HCT116 (cell line): ENCODE measurements at regions not wholly inside any gene's neighbourhood (a gene's known extent, or its start where the extent isn't known, plus 50 kb on each side); places are given as distances from the start of the nearest gene placed in this dataset.

Experiments used
- ATAC-seq: fragments of 200-7000 bp; cut with Tn5 transposase; 2 replicates; pipeline ENCODE4 v1.9.1; 2020; ENCODE audit warnings: mild to moderate bottlenecking, moderate library complexity
- BruUV-seq: library from RNA; stranded (reverse); fragments of 400-500 nt; replicated peaks from 2 replicates; lab custom pipeline; 2021; lab: Mats Ljungman, UMichigan
- CTCF ChIA-PET: fragments of 300-600 bp; sonication (Branson Sonifier 250); formaldehyde crosslinking; loops from one replicate; lab custom pipeline; 2021; ENCODE audit warnings: antibody characterized with exemption; lab: Charles Lee
- POLR2A ChIA-PET: fragments of 300-600, 350-600 bp; sonication (Branson Sonifier 250); formaldehyde crosslinking; loops from one replicate; lab custom pipeline; 2021; ENCODE audit warnings: antibody characterized with exemption; lab: Charles Lee
- RAD21 ChIA-PET, 2 experiments: fragments of 300-600 bp; sonication (Branson Sonifier 250); formaldehyde crosslinking; loops; one replicate each; lab custom pipeline; 2023; ENCODE audit warnings: low total read pairs in 2 of 2; ENCODE audit not compliant: uncharacterized antibody in 2 of 2, unreplicated experiment in 2 of 2, low non-redundant PET in 1 of 2; lab: Charles Lee
- DNase-seq: peaks from one replicate; pipeline ENCODE4 v3.0.0-alpha.2; 2010; ENCODE audit warnings: low read depth, low spot score
- H2AFZ ChIP-seq: fragments of 200-600 bp; shearing (Covaris generic), sonication (generic); 2 replicates; pipeline ENCODE4 v1.6.1; 2017; ENCODE audit warnings: low read depth, mixed run types, mixed read lengths, antibody characterized with exemption, low read length; ENCODE audit not compliant: poor library complexity, severe bottlenecking
- H3K27ac ChIP-seq: 2 replicates; pipeline ENCODE4 v1.5.1; 2012; ENCODE audit warnings: low read depth, low read length
- H3K27me3 ChIP-seq: fragments of 200-600 bp; sonication (generic); 2 replicates; pipeline ENCODE4 v1.6.1; 2016; ENCODE audit warnings: mixed run types, low read length, mixed read lengths; ENCODE audit not compliant: insufficient read depth
- H3K36me3 ChIP-seq, 2 experiments: fragments of 200-500 bp in 1 of 2; fragments of 200-600 bp in 1 of 2; sonication (Bioruptor generic) in 1 of 2; sonication (generic) in 1 of 2; 2 replicates each; pipeline versions ENCODE4 v1.5.1 to v1.6.1; 2014 to 2016; ENCODE audit warnings: low read length in 2 of 2, inconsistent platforms in 1 of 2, mixed read lengths in 1 of 2, mixed run types in 1 of 2; ENCODE audit not compliant: insufficient read depth in 2 of 2, control insufficient read depth in 1 of 2
- H3K4me1 ChIP-seq, 2 experiments: fragments of 200-600 bp in 1 of 2; sonication (generic) in 1 of 2; 2 replicates each; pipeline versions ENCODE4 v1.5.1 to v1.6.1; 2012 to 2017; ENCODE audit warnings: low read length in 2 of 2, inconsistent platforms in 1 of 2, mild to moderate bottlenecking in 1 of 2, mixed read lengths in 1 of 2, mixed run types in 1 of 2, moderate library complexity in 1 of 2; ENCODE audit not compliant: insufficient read depth in 2 of 2, control insufficient read depth in 1 of 2
- H3K4me2 ChIP-seq: fragments of 200-600 bp; sonication (generic); 2 replicates; pipeline ENCODE4 v1.6.1; 2017; ENCODE audit warnings: mixed run types, low read length, mixed read lengths
- H3K4me3 ChIP-seq, 2 experiments: fragments of 200-600 bp in 1 of 2; sonication (generic) in 1 of 2; replicated peaks in 1 of 2; 2 replicates each; pipeline ENCODE4 v1.5.1; 2011 to 2016; ENCODE audit warnings: low read length in 2 of 2, control low read depth in 1 of 2, low read depth in 1 of 2, mild to moderate bottlenecking in 1 of 2, mixed read lengths in 1 of 2, mixed run types in 1 of 2
- H3K79me2 ChIP-seq: fragments of 200-600 bp; sonication (generic); 2 replicates; pipeline ENCODE4 v1.6.1; 2017; ENCODE audit warnings: mild to moderate bottlenecking, mixed run types, low read length, moderate library complexity, mixed read lengths; ENCODE audit not compliant: insufficient read depth
- H3K9ac ChIP-seq: fragments of 200-600 bp; sonication (generic); 2 replicates; pipeline ENCODE4 v1.6.1; 2016; ENCODE audit warnings: low read length, mixed read lengths
- H3K9me2 ChIP-seq: fragments of 200-600 bp; sonication (generic), shearing (Covaris generic); 2 replicates; pipeline ENCODE4 v1.6.1; 2017; ENCODE audit warnings: mixed run types, mild to moderate bottlenecking, moderate library complexity; ENCODE audit not compliant: insufficient read depth
- H3K9me3 ChIP-seq, 2 experiments: fragments of 200-500 bp in 1 of 2; fragments of 200-600 bp in 1 of 2; sonication (Bioruptor generic) in 1 of 2; sonication (generic) in 1 of 2; 2 replicates each; pipeline ENCODE4 v1.6.1; 2014 to 2017; ENCODE audit warnings: low read length in 2 of 2, mixed read lengths in 2 of 2, inconsistent platforms in 1 of 2, low read depth in 1 of 2, mild to moderate bottlenecking in 1 of 2, mixed run types in 1 of 2, moderate library complexity in 1 of 2; ENCODE audit not compliant: control insufficient read depth in 1 of 2, insufficient read depth in 1 of 2
- H4K20me1 ChIP-seq: fragments of 200-600 bp; sonication (generic), shearing (Covaris generic); 2 replicates; pipeline ENCODE4 v1.6.1; 2017; ENCODE audit warnings: mixed run types, mild to moderate bottlenecking, moderate library complexity; ENCODE audit not compliant: insufficient read depth
- CEBPB ChIP-seq: IDR thresholded peaks from 2 replicates; pipeline ENCODE4 v1.6.1; 2012; ENCODE audit warnings: low read depth
- ELF1 ChIP-seq: IDR thresholded peaks from 2 replicates; pipeline ENCODE4 v1.6.1; 2012; ENCODE audit warnings: low read depth, borderline replicate concordance
- EZH2 ChIP-seq: fragments of 200-600 bp; sonication (generic); IDR thresholded peaks from 2 replicates; pipeline ENCODE4 v1.6.1; 2017; ENCODE audit warnings: antibody characterized with exemption, mixed run types
- EZH2phosphoT487 ChIP-seq: fragments of 200-600 bp; IDR thresholded peaks from 2 replicates; pipeline ENCODE4 v1.6.1; 2018; ENCODE audit warnings: antibody characterized with exemption, borderline replicate concordance
- JUND ChIP-seq: IDR thresholded peaks from 2 replicates; pipeline ENCODE4 v1.6.1; 2012
- POLR2AphosphoS5 ChIP-seq: IDR thresholded peaks from 2 replicates; pipeline ENCODE4 v1.6.1; 2011; ENCODE audit warnings: mild to moderate bottlenecking, low read depth, low read length, moderate library complexity
- RAD21 ChIP-seq: IDR thresholded peaks from 2 replicates; pipeline ENCODE4 v1.6.1; 2012; ENCODE audit warnings: low read depth, mild to moderate bottlenecking
- SIN3A ChIP-seq: IDR thresholded peaks from 2 replicates; pipeline ENCODE4 v1.6.1; 2012; ENCODE audit warnings: low read depth
- SP1 ChIP-seq: IDR thresholded peaks from 2 replicates; pipeline ENCODE4 v1.6.1; 2012; ENCODE audit warnings: low read depth
- SRF ChIP-seq: IDR thresholded peaks from 2 replicates; pipeline ENCODE4 v1.6.1; 2012; ENCODE audit warnings: low read depth
- TCF7L2 ChIP-seq: IDR thresholded peaks from 2 replicates; pipeline ENCODE4 v1.7.0; 2011; ENCODE audit warnings: borderline replicate concordance, inconsistent platforms; ENCODE audit not compliant: insufficient read depth, insufficient read length; ENCODE audit errors: extremely low read depth
- YY1 ChIP-seq: IDR thresholded peaks from 2 replicates; pipeline ENCODE4 v1.6.1; 2011; ENCODE audit warnings: low read length, low read depth, moderate library complexity, mild to moderate bottlenecking; ENCODE audit not compliant: insufficient replicate concordance; ENCODE audit errors: extremely low read depth
- ZFX ChIP-seq: fragments of 450-650 bp; IDR thresholded peaks from 2 replicates; pipeline ENCODE4 v1.6.1; 2017
- ZNF274 ChIP-seq: fragments of 200-500 bp; sonication (Bioruptor generic); IDR thresholded peaks from 2 replicates; pipeline ENCODE4 v1.6.1; 2014; ENCODE audit warnings: mild to moderate bottlenecking, low read depth, low read length, inconsistent platforms
- intact Hi-C: fragments of 100-400 bp; cut with micrococcal nuclease; formaldehyde crosslinking; loops from 2 replicates; pipeline ENCODE4 v1.10.0; 2022
- TF ChIP-seq, protein P1 (sequence below): IDR thresholded peaks from 2 replicates; pipeline ENCODE4 v1.6.1; 2011; ENCODE audit warnings: mild to moderate bottlenecking, low read length, moderate library complexity; ENCODE audit not compliant: insufficient replicate concordance; ENCODE audit errors: extremely low read depth
- TF ChIP-seq, protein P2 (sequence below): IDR thresholded peaks from 2 replicates; pipeline ENCODE4 v1.6.1; 2012; ENCODE audit warnings: low read depth
- TF ChIP-seq, protein P3 (sequence below): IDR thresholded peaks from 2 replicates; pipeline ENCODE4 v1.6.1; 2012

DNA sequence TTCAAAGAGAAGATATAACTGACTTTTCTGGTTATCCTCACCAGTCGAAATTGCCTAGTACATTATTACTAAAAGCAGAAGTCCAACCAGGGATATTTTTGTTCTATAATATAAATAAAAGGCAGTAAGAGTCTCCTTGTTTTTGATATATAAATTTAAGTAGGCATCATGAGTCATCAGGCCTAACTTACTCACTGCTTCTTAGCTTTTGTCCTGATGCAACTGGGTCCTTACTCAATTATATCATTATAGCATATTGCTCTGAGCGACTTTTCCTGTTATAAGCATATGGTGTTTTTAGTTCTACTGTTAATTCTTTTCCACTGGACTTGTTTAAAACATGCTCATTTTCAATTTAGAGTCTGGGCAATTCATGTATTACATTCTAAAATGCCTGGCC is 910.1 kb downstream of the MCTP2 start:
- intact Hi-C loops: no loop called here
- ChIA-PET CTCF (no interaction called here), POLR2A (no interaction called here), RAD21 (no interaction called here)
- DNase-seq (no peak), ATAC-seq (no peak)
- Histone ChIP-seq H3K36me3 (no peaks in the 10 kb centered on the region), H3K4me1 (no peaks in the 10 kb centered on the region), H3K79me2 (no peaks in the 10 kb centered on the region), H4K20me1 (no peaks in the 10 kb centered on the region), H3K9me2 (no peaks in the 10 kb centered on the region), H3K4me2 (no peak overlapping the region), H3K27ac (no peak overlapping the region), H3K27me3 (no peaks in the 10 kb centered on the region), H2AFZ (no peak overlapping the region), H3K9ac (no peak overlapping the region), H3K4me3 (no peak overlapping the region), H3K9me3 (no peaks in the 10 kb centered on the region)
- no TSS peak for BruUV-seq
- TF ChIP-seq EZH2: no peak
- TF ChIP-seq EZH2phosphoT487: no peak
- TF ChIP-seq, protein P1, sequence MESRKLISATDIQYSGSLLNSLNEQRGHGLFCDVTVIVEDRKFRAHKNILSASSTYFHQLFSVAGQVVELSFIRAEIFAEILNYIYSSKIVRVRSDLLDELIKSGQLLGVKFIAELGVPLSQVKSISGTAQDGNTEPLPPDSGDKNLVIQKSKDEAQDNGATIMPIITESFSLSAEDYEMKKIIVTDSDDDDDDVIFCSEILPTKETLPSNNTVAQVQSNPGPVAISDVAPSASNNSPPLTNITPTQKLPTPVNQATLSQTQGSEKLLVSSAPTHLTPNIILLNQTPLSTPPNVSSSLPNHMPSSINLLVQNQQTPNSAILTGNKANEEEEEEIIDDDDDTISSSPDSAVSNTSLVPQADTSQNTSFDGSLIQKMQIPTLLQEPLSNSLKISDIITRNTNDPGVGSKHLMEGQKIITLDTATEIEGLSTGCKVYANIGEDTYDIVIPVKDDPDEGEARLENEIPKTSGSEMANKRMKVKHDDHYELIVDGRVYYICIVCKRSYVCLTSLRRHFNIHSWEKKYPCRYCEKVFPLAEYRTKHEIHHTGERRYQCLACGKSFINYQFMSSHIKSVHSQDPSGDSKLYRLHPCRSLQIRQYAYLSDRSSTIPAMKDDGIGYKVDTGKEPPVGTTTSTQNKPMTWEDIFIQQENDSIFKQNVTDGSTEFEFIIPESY: no peak
- no peak for TF ChIP-seq SP1
- no peak for TF ChIP-seq ELF1
- no peak for TF ChIP-seq SRF
- TF ChIP-seq JUND: no peak
- no peak for TF ChIP-seq YY1
- TF ChIP-seq CEBPB: no peak

DNA sequence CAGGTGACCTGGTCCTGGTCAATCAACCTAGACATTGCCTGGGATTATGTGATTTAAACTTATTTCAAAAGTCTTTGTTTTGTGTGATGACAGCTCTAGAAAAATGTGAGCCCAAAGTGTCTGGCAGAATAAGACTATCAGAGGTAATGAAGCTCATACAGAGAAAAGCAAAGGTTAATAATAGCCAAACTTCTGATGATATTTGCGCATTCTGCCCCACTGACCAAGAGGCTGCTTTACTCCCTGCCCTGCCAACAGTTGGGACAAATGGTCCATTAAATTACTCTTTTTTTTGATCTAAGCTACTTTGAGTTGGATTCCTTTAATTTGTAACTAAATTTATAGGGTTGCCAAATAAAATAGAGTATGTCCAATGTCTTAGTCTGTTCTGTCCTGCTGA is 911.2 kb downstream of the MCTP2 start:
- H3K9me2 ChIP-seq: no peaks in the 10 kb centered on the region
- H3K36me3 ChIP-seq: no peaks in the 10 kb centered on the region
- ATAC-seq (no peak), DNase-seq (no peak)
- H3K4me1 ChIP-seq: no peaks in the 10 kb centered on the region
- CTCF ChIA-PET: no interaction called here
- no peaks in the 10 kb centered on the region for H3K79me2 ChIP-seq
- no peaks in the 10 kb centered on the region for H3K27me3 ChIP-seq
- no TSS peak for BruUV-seq
- H3K4me2 ChIP-seq: no peak overlapping the region
- intact Hi-C loops: no loop called here
- RAD21 ChIA-PET: no interaction called here
- no peak overlapping the region for H2AFZ ChIP-seq
- H3K4me3 ChIP-seq: no peak overlapping the region
- H3K9me3 ChIP-seq: no peaks in the 10 kb centered on the region
- POLR2A ChIA-PET: no interaction called here
- H3K9ac ChIP-seq: no peak overlapping the region
- no peaks in the 10 kb centered on the region for H4K20me1 ChIP-seq
- no peak overlapping the region for H3K27ac ChIP-seq
- TF ChIP-seq ELF1 (no peak), JUND (no peak), CEBPB (no peak), ZNF274 (no peak), EZH2 (no peak), POLR2AphosphoS5 (no peak), ZFX (no peak), SP1 (no peak), SIN3A (no peak), TCF7L2 (no peak), YY1 (no peak), RAD21 (no peak)
- TF ChIP-seq, protein P2, sequence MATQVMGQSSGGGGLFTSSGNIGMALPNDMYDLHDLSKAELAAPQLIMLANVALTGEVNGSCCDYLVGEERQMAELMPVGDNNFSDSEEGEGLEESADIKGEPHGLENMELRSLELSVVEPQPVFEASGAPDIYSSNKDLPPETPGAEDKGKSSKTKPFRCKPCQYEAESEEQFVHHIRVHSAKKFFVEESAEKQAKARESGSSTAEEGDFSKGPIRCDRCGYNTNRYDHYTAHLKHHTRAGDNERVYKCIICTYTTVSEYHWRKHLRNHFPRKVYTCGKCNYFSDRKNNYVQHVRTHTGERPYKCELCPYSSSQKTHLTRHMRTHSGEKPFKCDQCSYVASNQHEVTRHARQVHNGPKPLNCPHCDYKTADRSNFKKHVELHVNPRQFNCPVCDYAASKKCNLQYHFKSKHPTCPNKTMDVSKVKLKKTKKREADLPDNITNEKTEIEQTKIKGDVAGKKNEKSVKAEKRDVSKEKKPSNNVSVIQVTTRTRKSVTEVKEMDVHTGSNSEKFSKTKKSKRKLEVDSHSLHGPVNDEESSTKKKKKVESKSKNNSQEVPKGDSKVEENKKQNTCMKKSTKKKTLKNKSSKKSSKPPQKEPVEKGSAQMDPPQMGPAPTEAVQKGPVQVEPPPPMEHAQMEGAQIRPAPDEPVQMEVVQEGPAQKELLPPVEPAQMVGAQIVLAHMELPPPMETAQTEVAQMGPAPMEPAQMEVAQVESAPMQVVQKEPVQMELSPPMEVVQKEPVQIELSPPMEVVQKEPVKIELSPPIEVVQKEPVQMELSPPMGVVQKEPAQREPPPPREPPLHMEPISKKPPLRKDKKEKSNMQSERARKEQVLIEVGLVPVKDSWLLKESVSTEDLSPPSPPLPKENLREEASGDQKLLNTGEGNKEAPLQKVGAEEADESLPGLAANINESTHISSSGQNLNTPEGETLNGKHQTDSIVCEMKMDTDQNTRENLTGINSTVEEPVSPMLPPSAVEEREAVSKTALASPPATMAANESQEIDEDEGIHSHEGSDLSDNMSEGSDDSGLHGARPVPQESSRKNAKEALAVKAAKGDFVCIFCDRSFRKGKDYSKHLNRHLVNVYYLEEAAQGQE: no peak
- TF ChIP-seq, protein P3, sequence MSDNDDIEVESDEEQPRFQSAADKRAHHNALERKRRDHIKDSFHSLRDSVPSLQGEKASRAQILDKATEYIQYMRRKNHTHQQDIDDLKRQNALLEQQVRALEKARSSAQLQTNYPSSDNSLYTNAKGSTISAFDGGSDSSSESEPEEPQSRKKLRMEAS: no peak
